ENCODE measurements at regions not wholly inside any gene's neighbourhood (a gene's known extent, or its start where the extent isn't known, plus 50 kb on each side); places are given as distances from the start of the nearest gene placed in this dataset.
"Not testable (repeated sequence)": the region's sequence is repeated elsewhere in the genome, so short reads cannot be mapped to it uniquely, and the experiment has no call there.

GRCh38 chr20:57787151-57787989, 77.6 kb upstream of the PMEPA1 start:
- in situ Hi-C loops (cut with HindIII; ENCODE audit: low sequenced_read_pairs): no loop called here

GRCh38 chr20:57786304-57786932, 76.6 kb upstream of the PMEPA1 start:
- in situ Hi-C loops (cut with HindIII; ENCODE audit: low sequenced_read_pairs): no loop called here

- in situ Hi-C loops (cut with HindIII; ENCODE audit: low sequenced_read_pairs): no loop called here
Observed at GRCh38 chr20:57785720-57786119, 75.9 kb upstream of the PMEPA1 start.

GRCh38 chr20:57785061-57785460, 75.2 kb upstream of the PMEPA1 start:
- in situ Hi-C loops (cut with HindIII; ENCODE audit: low sequenced_read_pairs): no loop called here

GRCh38 chr20:57783956-57784837, 74.4 kb upstream of the PMEPA1 start:
- in situ Hi-C loops (cut with HindIII; ENCODE audit: low sequenced_read_pairs): no loop called here

GRCh38 chr20:57783196-57783595, 73.4 kb upstream of the PMEPA1 start:
- in situ Hi-C loops (cut with HindIII; ENCODE audit: low sequenced_read_pairs): no loop called here

GRCh38 chr20:57782631-57783041, 72.8 kb upstream of the PMEPA1 start:
- in situ Hi-C loops (cut with HindIII; ENCODE audit: low sequenced_read_pairs): no loop called here

GRCh38 chr20:57781901-57782300, 72.1 kb upstream of the PMEPA1 start:
- in situ Hi-C loops (cut with HindIII; ENCODE audit: low sequenced_read_pairs): no loop called here

GRCh38 chr20:57780906-57781305, 71.1 kb upstream of the PMEPA1 start:
- in situ Hi-C loops (cut with HindIII; ENCODE audit: low sequenced_read_pairs): no loop called here

GRCh38 chr20:57780398-57780797, 70.6 kb upstream of the PMEPA1 start:
- in situ Hi-C loops (cut with HindIII; ENCODE audit: low sequenced_read_pairs): no loop called here

- in situ Hi-C loops (cut with HindIII; ENCODE audit: low sequenced_read_pairs): no loop called here
Observed at GRCh38 chr20:57779401-57780003, 69.7 kb upstream of the PMEPA1 start.

- in situ Hi-C loops (cut with HindIII; ENCODE audit: low sequenced_read_pairs): no loop called here
Observed at GRCh38 chr20:57777911-57778310, 68.1 kb upstream of the PMEPA1 start.

GRCh38 chr20:57774951-57775350, 65.1 kb upstream of the PMEPA1 start:
- in situ Hi-C loops (cut with HindIII; ENCODE audit: low sequenced_read_pairs): no loop called here

GRCh38 chr20:57774111-57774880, 64.5 kb upstream of the PMEPA1 start:
- in situ Hi-C loops (cut with HindIII; ENCODE audit: low sequenced_read_pairs): no loop called here

- in situ Hi-C loops (cut with HindIII; ENCODE audit: low sequenced_read_pairs): no loop called here
Observed at GRCh38 chr20:57773059-57773815, 63.4 kb upstream of the PMEPA1 start.

GRCh38 chr20:57772349-57772964, 62.6 kb upstream of the PMEPA1 start:
- in situ Hi-C loops (cut with HindIII; ENCODE audit: low sequenced_read_pairs): no loop called here

- in situ Hi-C loops (cut with HindIII; ENCODE audit: low sequenced_read_pairs): no loop called here
Observed at GRCh38 chr20:57770852-57771720, 61.3 kb upstream of the PMEPA1 start.

- in situ Hi-C loops (cut with HindIII; ENCODE audit: low sequenced_read_pairs): not testable (repeated sequence)
Observed at GRCh38 chr20:57770401-57770800, 60.6 kb upstream of the PMEPA1 start.
